HepG2 (cell line): ENCODE measurements at regions not wholly inside any gene's neighbourhood (a gene's known extent, or its start where the extent isn't known, plus 50 kb on each side); places are given as distances from the start of the nearest gene placed in this dataset.

Experiments used
- ARNT ChIP-seq: fragments of 450-650 bp; IDR thresholded peaks from 2 replicates; pipeline ENCODE4 v1.6.1; 2017
- ATF1 ChIP-seq: IDR thresholded peaks from 2 replicates; pipeline ENCODE4 v1.6.1; 2016; ENCODE audit warnings: mild to moderate bottlenecking, control low read depth
- CBX5 ChIP-seq: sonication (generic); formaldehyde crosslinking; IDR thresholded peaks from 2 replicates; pipeline ENCODE4 v1.4.0; 2020; ENCODE audit warnings: missing genetic modification reagents, borderline replicate concordance
- HMG20B ChIP-seq: conservative IDR thresholded peaks from 2 replicates; pipeline ENCODE4 v1.6.1; 2016; ENCODE audit warnings: missing genetic modification reagents, missing compliant biosample characterization
- NFYB ChIP-seq: sonication (generic); formaldehyde crosslinking; IDR thresholded peaks from 2 replicates; pipeline ENCODE4 v1.4.0; 2020; ENCODE audit warnings: missing genetic modification reagents
- RAD21 ChIP-seq: fragments of 450-650 bp; formaldehyde crosslinking; IDR thresholded peaks from 2 replicates; pipeline ENCODE4 v1.5.0; 2020; ENCODE audit warnings: mild to moderate bottlenecking
- RAD51 ChIP-seq: fragments of 450-650 bp; IDR thresholded peaks from 2 replicates; pipeline ENCODE4 v1.6.1; 2016; ENCODE audit warnings: borderline replicate concordance
- ZNF766 ChIP-seq: sonication (generic); formaldehyde crosslinking; IDR thresholded peaks from 2 replicates; pipeline ENCODE4 v1.5.0; 2020; ENCODE audit warnings: missing genetic modification reagents, borderline replicate concordance
- ZZZ3 ChIP-seq: sonication (generic); formaldehyde crosslinking; IDR thresholded peaks from 2 replicates; pipeline ENCODE4 v1.4.0; 2020; ENCODE audit warnings: missing genetic modification reagents, mild to moderate bottlenecking, borderline replicate concordance
- TF ChIP-seq, protein P1 (sequence below): IDR thresholded peaks from 2 replicates; pipeline ENCODE4 v1.6.1; 2016; ENCODE audit warnings: missing compliant biosample characterization, missing genetic modification reagents, borderline replicate concordance

DNA sequence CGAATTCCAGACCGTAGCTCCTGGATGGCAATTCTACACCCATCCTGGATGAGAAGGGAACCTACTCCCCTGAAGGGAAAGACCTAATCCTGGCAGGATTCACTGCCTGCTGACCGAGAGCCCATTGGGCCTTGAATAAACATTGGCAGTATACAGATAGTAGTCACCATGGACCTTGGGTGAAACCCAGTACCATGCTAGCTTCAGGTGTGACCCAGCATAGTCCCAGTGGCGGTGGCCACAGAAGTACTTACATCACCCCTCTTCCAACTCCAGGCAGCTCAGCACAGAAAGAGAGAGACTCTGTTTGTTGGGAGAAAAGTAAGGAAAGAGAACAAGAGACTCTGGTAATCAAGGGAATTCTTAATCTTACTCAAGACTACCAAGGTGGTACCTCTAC lies 97.2 kb upstream of the SLC13A1 start:
- no peak for TF ChIP-seq RAD51
- TF ChIP-seq RAD21 (CRISPR knock-in tag) = no peak
- TF ChIP-seq, protein P1, sequence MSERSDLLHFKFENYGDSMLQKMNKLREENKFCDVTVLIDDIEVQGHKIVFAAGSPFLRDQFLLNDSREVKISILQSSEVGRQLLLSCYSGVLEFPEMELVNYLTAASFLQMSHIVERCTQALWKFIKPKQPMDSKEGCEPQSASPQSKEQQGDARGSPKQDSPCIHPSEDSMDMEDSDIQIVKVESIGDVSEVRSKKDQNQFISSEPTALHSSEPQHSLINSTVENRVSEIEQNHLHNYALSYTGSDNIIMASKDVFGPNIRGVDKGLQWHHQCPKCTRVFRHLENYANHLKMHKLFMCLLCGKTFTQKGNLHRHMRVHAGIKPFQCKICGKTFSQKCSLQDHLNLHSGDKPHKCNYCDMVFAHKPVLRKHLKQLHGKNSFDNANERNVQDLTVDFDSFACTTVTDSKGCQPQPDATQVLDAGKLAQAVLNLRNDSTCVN = no peak
- TF ChIP-seq ZNF766 (CRISPR knock-in tag) = no peak
- no peak for TF ChIP-seq CBX5 (CRISPR knock-in tag)
- no peak for TF ChIP-seq NFYB (CRISPR knock-in tag)
- no peak for TF ChIP-seq ARNT
- TF ChIP-seq ATF1 (CRISPR knock-in tag) = no peak
- no peak for TF ChIP-seq ZZZ3 (CRISPR knock-in tag)
- TF ChIP-seq HMG20B = no peak
